K562 (cell line): ENCODE measurements at regions not wholly inside any gene's neighbourhood (a gene's known extent, or its start where the extent isn't known, plus 50 kb on each side); places are given as distances from the start of the nearest gene placed in this dataset.

Source experiments
- ATAC-seq: fragments of 200-7000 bp; cut with Tn5 transposase; 3 replicates; pipeline ENCODE4 v1.9.1; 2020; ENCODE audit warnings: moderate library complexity
- BruUV-seq: library from RNA; stranded (reverse); fragments of 400-500 nt; replicated peaks from 2 replicates; lab custom pipeline; 2021; lab: Mats Ljungman, UMichigan
- CTCF ChIA-PET: fragments of 300-600 bp; formaldehyde crosslinking; extraction: SDS; loops from one replicate; lab custom pipeline; 2021; ENCODE audit warnings: low intra/inter-chr PET ratio; lab: Yijun Ruan, JAX
- POLR2A ChIA-PET: fragments of 300-600, 350-650 bp; sonication (Branson Sonifier 250); formaldehyde crosslinking; extraction: SDS; loops from one replicate; lab custom pipeline; 2021; ENCODE audit warnings: antibody characterized with exemption, inconsistent platforms; lab: Yijun Ruan, JAX
- DNase-seq, 4 experiments: peaks; one replicate each; pipeline versions ENCODE4 v3.0.0 to v3.0.0-alpha.2; 2011 to 2018; ENCODE audit warnings: low spot score in 3 of 4, mixed read lengths in 3 of 4; ENCODE audit errors: extremely low read depth in 1 of 4
- FAIRE-seq: peaks from 2 replicates; lab custom pipeline; 2011; peaks lifted over from hg19 to GRCh38; lab: Jason Lieb, UNC
- H2AFZ ChIP-seq: 2 replicates; pipeline ENCODE4 v1.6.0; 2011; ENCODE audit warnings: low read depth, low read length, control low read depth, inconsistent platforms
- H3K27ac ChIP-seq: fragments of 200-600 bp; 3 replicates; pipeline ENCODE4 v1.8.0; 2011; ENCODE audit warnings: low read depth, mild to moderate bottlenecking, control low read depth, inconsistent platforms, low read length, moderate library complexity, mixed read lengths; ENCODE audit errors: extremely low read depth
- H3K27me3 ChIP-seq, 2 experiments: fragments of 300-600 bp in 1 of 2; 2 replicates in 1 of 2; 3 replicates in 1 of 2; pipeline versions ENCODE4 v1.6.0 to v1.8.0; 2011; ENCODE audit warnings: inconsistent platforms in 2 of 2, low read length in 2 of 2, mild to moderate bottlenecking in 1 of 2, mixed read lengths in 1 of 2, moderate library complexity in 1 of 2; ENCODE audit not compliant: control insufficient read depth in 2 of 2, insufficient read depth in 2 of 2
- H3K36me3 ChIP-seq: fragments of 300-600 bp; 3 replicates; pipeline ENCODE4 v1.8.0; 2011; ENCODE audit warnings: mild to moderate bottlenecking, low read length, inconsistent platforms; ENCODE audit not compliant: control insufficient read depth, insufficient read depth
- H3K4me1 ChIP-seq, 2 experiments: fragments of 200-600 bp in 1 of 2; replicated peaks in 1 of 2; 2 replicates in 1 of 2; 3 replicates in 1 of 2; pipeline versions ENCODE4 v1.5.1 to v1.8.0; 2011; ENCODE audit warnings: inconsistent platforms in 2 of 2, low read length in 2 of 2, mild to moderate bottlenecking in 1 of 2, mixed read lengths in 1 of 2, moderate library complexity in 1 of 2; ENCODE audit not compliant: control insufficient read depth in 2 of 2, insufficient read depth in 2 of 2
- H3K4me2 ChIP-seq: 2 replicates; pipeline ENCODE4 v1.6.1; 2011; ENCODE audit warnings: low read length, control low read depth, inconsistent platforms, mixed read lengths; ENCODE audit not compliant: insufficient read depth
- H3K4me3 ChIP-seq: fragments of 200-600 bp; sonication (generic), shearing (Covaris generic); 2 replicates; pipeline ENCODE4 v1.5.1; 2016; ENCODE audit warnings: control low read depth, inconsistent platforms
- H3K79me2 ChIP-seq: fragments of 200-600 bp; 3 replicates; pipeline ENCODE4 v1.8.0; 2011; ENCODE audit warnings: low read length, inconsistent platforms; ENCODE audit not compliant: control insufficient read depth, insufficient read depth
- H3K9ac ChIP-seq, 2 experiments: 2 replicates each; pipeline versions ENCODE4 v1.6.0 to v1.6.1; 2011; ENCODE audit warnings: low read depth in 2 of 2, low read length in 2 of 2, control low read depth in 1 of 2, inconsistent platforms in 1 of 2, mild to moderate bottlenecking in 1 of 2, mixed read lengths in 1 of 2; ENCODE audit not compliant: insufficient read depth in 1 of 2
- H3K9me1 ChIP-seq: one replicate; pipeline ENCODE4 v1.6.0; 2011; ENCODE audit warnings: inconsistent platforms, mild to moderate bottlenecking, low read length, moderate library complexity; ENCODE audit not compliant: control insufficient read depth, insufficient read depth
- H3K9me3 ChIP-seq: replicated peaks from 2 replicates; pipeline ENCODE4 v1.5.1; 2011; ENCODE audit warnings: low read depth, low read length, inconsistent platforms; ENCODE audit not compliant: control insufficient read depth, insufficient read depth
- H4K20me1 ChIP-seq: replicated peaks from 2 replicates; pipeline ENCODE4 v1.6.1; 2011; ENCODE audit warnings: low read length, inconsistent platforms, mixed read lengths; ENCODE audit not compliant: control insufficient read depth, insufficient read depth
- MYBL2 ChIP-seq, 2 experiments: fragments of 450-650 bp in 1 of 2; sonication (generic) in 1 of 2; formaldehyde crosslinking in 1 of 2; IDR thresholded peaks; 2 replicates each; pipeline versions ENCODE4 v1.6.1 to v1.8.1; 2017 to 2022; ENCODE audit warnings: borderline replicate concordance in 1 of 2, inconsistent platforms in 1 of 2, low read depth in 1 of 2, mild to moderate bottlenecking in 1 of 2, missing genetic modification reagents in 1 of 2, moderate library complexity in 1 of 2
- NR4A1 ChIP-seq, 2 experiments: fragments of 250-450 bp in 1 of 2; fragments of 450-650 bp in 1 of 2; sonication (Bioruptor Pico) in 1 of 2; IDR thresholded peaks; 2 replicates each; pipeline versions ENCODE4 v1.4.0 to v1.6.1; 2016 to 2020; ENCODE audit warnings: mild to moderate bottlenecking in 2 of 2, missing compliant biosample characterization in 1 of 2, missing genetic modification characterization in 1 of 2, moderate library complexity in 1 of 2
- STAG1 ChIP-seq: sonication (generic); formaldehyde crosslinking; IDR thresholded peaks from 2 replicates; pipeline ENCODE4 v1.5.0; 2020; ENCODE audit warnings: missing genetic modification reagents, borderline replicate concordance
- TAF1 ChIP-seq: IDR thresholded peaks from 2 replicates; pipeline ENCODE4 v1.6.1; 2011; ENCODE audit warnings: mild to moderate bottlenecking, low read length, moderate library complexity; ENCODE audit not compliant: insufficient read depth, control insufficient read depth, severe bottlenecking; ENCODE audit errors: extremely low read depth
- ZC3H8 ChIP-seq: fragments of 450-650 bp; IDR thresholded peaks from 2 replicates; pipeline ENCODE4 v1.6.1; 2017
- ZNF253 ChIP-seq: fragments of 250-450 bp; sonication (Bioruptor Pico); conservative IDR thresholded peaks from 2 replicates; pipeline ENCODE4 v1.6.1; 2021; ENCODE audit warnings: mild to moderate bottlenecking
- WGBS: fragments of 100-300 bp; shearing (Covaris generic); methylation state at CpG from one replicate; pipeline ENCODE4 v1.1.6; 2016; ENCODE audit warnings: low coverage, mixed read lengths; ENCODE audit not compliant: insufficient coverage; ENCODE audit errors: missing lambda C conversion rate; 5-methylcytosine and 5-hydroxymethylcytosine counted together
- in situ Hi-C: fragments of 300-500 bp; cut with MboI; formaldehyde crosslinking; loops from 4 replicates; pipeline ENCODE4 v1.15.0; 2018; ENCODE audit warnings: inconsistent platforms, mixed read lengths
- intact Hi-C: fragments of 100-400 bp; cut with micrococcal nuclease; formaldehyde crosslinking; loops from 2 replicates; pipeline ENCODE4 v1.14.2; 2022

DNA sequence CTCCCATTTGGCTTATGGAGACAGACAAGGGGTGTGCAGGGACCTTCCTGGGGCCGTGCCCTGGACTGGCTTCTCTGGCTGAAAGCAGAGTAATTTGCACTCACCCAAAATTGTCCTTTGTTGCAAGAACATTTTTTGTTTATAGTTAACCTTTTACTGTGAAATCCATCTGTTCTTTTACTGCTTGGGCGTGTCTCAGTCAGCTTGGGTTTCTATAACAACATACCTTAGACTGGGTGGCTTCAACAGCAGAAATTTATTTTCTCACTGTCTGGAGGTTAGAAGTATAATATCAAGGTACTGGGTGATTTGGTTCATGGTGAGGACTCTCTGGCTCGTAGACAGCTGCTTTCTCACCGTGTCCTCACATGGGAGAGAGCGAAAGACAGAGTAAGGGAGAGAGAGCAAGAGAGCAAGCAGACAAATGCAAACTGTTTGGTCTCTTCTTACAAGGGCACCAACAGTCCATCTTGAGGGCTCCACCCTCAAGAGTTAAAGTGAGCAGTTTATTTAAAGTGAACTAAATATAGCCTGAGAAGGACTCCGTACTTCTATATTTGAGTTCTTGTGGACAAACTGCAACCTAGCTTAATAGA lies 131.0 kb upstream of the NPY start:
- ATAC-seq (no peak), DNase-seq (no peak), FAIRE-seq (no peak)
- no peak overlapping the region for H3K4me3 ChIP-seq
- H3K79me2 ChIP-seq, result no peaks in the 10 kb centered on the region
- H3K27ac ChIP-seq, result no peak overlapping the region
- no peaks in the 10 kb centered on the region for H3K4me1 ChIP-seq
- no peak overlapping the region for H2AFZ ChIP-seq
- H4K20me1 ChIP-seq, result no peaks in the 10 kb centered on the region
- H3K9me1 ChIP-seq, result no peaks in the 10 kb centered on the region
- in situ Hi-C loops, result no loop called here
- no peak overlapping the region for H3K4me2 ChIP-seq
- ChIA-PET POLR2A (interaction anchor here (0.6 kb wide), 1 partner anchor 1157 kb away, joined by 3 read pairs; no protein-coding TSS in a partner anchor), CTCF (no interaction called here)
- no peaks in the 10 kb centered on the region for H3K27me3 ChIP-seq
- H3K36me3 ChIP-seq, result no peaks in the 10 kb centered on the region
- intact Hi-C loops, result no loop called here
- TF ChIP-seq ZNF253 (CRISPR knock-in tag), result no peak
- TF ChIP-seq TAF1, result no peak
- no peak for TF ChIP-seq NR4A1 (CRISPR knock-in tag; IDR thresholded peaks at IDR 0.05)
- no peak for TF ChIP-seq NR4A1 (tag; IDR thresholded peaks at IDR 0.05)
- no peak for TF ChIP-seq STAG1 (CRISPR knock-in tag)
- TF ChIP-seq MYBL2 (IDR thresholded peaks at IDR 0.05; ENCODE audit: low read depth), result no peak
- TF ChIP-seq MYBL2 (CRISPR knock-in tag; IDR thresholded peaks at IDR 0.05; ENCODE audit: borderline replicate concordance), result no peak
- TF ChIP-seq ZC3H8, result no peak
- BruUV-seq, result no TSS peak
- H3K9me3 ChIP-seq, result no peaks in the 10 kb centered on the region
- no peak overlapping the region for H3K9ac ChIP-seq
- 1% methylated on average over 6 of the region's 6 CpGs for WGBS
